SK-N-SH (cell line): ENCODE measurements at regions not wholly inside any gene's neighbourhood (a gene's known extent, or its start where the extent isn't known, plus 50 kb on each side); places are given as distances from the start of the nearest gene placed in this dataset.

Experiments used
- CTCF ChIA-PET: fragments of 300-600, 350-600 bp; formaldehyde crosslinking; extraction: SDS; loops from one replicate; lab custom pipeline; 2021; lab: Yijun Ruan, JAX
- POLR2A ChIA-PET: fragments of 350-600 bp; sonication (Branson Sonifier 250); formaldehyde crosslinking; extraction: SDS; loops from one replicate; lab custom pipeline; 2020; ENCODE audit warnings: antibody characterized with exemption, inconsistent platforms; lab: Yijun Ruan, JAX
- DNase-seq: peaks from one replicate; pipeline ENCODE4 v3.0.0; 2012
- H2AFZ ChIP-seq: fragments of 200-600 bp; sonication (generic); 2 replicates; pipeline ENCODE4 v1.8.1; 2016; ENCODE audit warnings: antibody characterized with exemption, mild to moderate bottlenecking, low read depth
- H3F3A ChIP-seq: fragments of 200-600 bp; sonication (generic); replicated peaks from 2 replicates; pipeline ENCODE3; 2016; ENCODE audit warnings: antibody characterized with exemption, mild to moderate bottlenecking; ENCODE audit not compliant: insufficient read depth
- H3K27ac ChIP-seq, 2 experiments: fragments of 200-500 bp in 1 of 2; fragments of 200-600 bp in 1 of 2; sonication (Bioruptor generic) in 1 of 2; sonication (generic), shearing (Covaris generic) in 1 of 2; 2 replicates each; pipeline versions ENCODE4 v1.5.1 to v1.6.1; 2014 to 2016; ENCODE audit warnings: low read depth in 2 of 2, inconsistent platforms in 1 of 2, low read length in 1 of 2, mild to moderate bottlenecking in 1 of 2, mixed read lengths in 1 of 2
- H3K27me3 ChIP-seq: fragments of 200-600 bp; sonication (generic), shearing (Covaris generic); 2 replicates; pipeline ENCODE4 v1.6.1; 2016; ENCODE audit warnings: mixed run types; ENCODE audit not compliant: insufficient read depth
- H3K36me3 ChIP-seq, 2 experiments: fragments of 200-500 bp in 1 of 2; fragments of 200-600 bp in 1 of 2; sonication (Bioruptor generic) in 1 of 2; sonication (generic) in 1 of 2; replicated peaks in 1 of 2; 2 replicates each; pipeline versions ENCODE3 to v1.5.1; 2014 to 2016; ENCODE audit warnings: low read length in 1 of 2, mild to moderate bottlenecking in 1 of 2; ENCODE audit not compliant: insufficient read depth in 2 of 2, control insufficient read depth in 1 of 2
- H3K4me1 ChIP-seq, 2 experiments: fragments of 200-500 bp in 1 of 2; fragments of 200-600 bp in 1 of 2; sonication (Bioruptor generic) in 1 of 2; sonication (generic), shearing (Covaris generic) in 1 of 2; 2 replicates each; pipeline versions ENCODE4 v1.5.1 to v1.6.1; 2014 to 2016; ENCODE audit warnings: low read depth in 1 of 2, low read length in 1 of 2, mixed run types in 1 of 2; ENCODE audit not compliant: insufficient read depth in 2 of 2, control insufficient read depth in 1 of 2
- H3K4me2 ChIP-seq: fragments of 200-600 bp; sonication (generic), shearing (Covaris generic); 2 replicates; pipeline ENCODE4 v1.6.1; 2017; ENCODE audit warnings: mixed run types
- H3K4me3 ChIP-seq, 2 experiments: fragments of 200-500 bp in 1 of 2; fragments of 200-600 bp in 1 of 2; sonication (Bioruptor generic) in 1 of 2; sonication (generic), shearing (Covaris generic) in 1 of 2; 2 replicates each; pipeline versions ENCODE4 v1.5.1 to v1.8.1; 2014 to 2016; ENCODE audit warnings: low read depth in 2 of 2, inconsistent platforms in 1 of 2, low read length in 1 of 2, mild to moderate bottlenecking in 1 of 2, mixed read lengths in 1 of 2, moderate library complexity in 1 of 2
- H3K79me2 ChIP-seq: fragments of 200-600 bp; sonication (generic); 2 replicates; pipeline ENCODE4 v1.8.1; 2017; ENCODE audit warnings: mild to moderate bottlenecking; ENCODE audit not compliant: insufficient read depth
- H3K9ac ChIP-seq: fragments of 200-600 bp; sonication (generic); 2 replicates; pipeline ENCODE4 v1.6.1; 2017; ENCODE audit warnings: mixed run types
- H3K9me2 ChIP-seq: fragments of 200-600 bp; sonication (generic); 2 replicates; pipeline ENCODE4 v1.6.1; 2017; ENCODE audit warnings: mixed run types
- H3K9me3 ChIP-seq: fragments of 200-600 bp; sonication (generic); 2 replicates; pipeline ENCODE4 v1.6.1; 2017; ENCODE audit warnings: mixed run types, mild to moderate bottlenecking, moderate library complexity
- H4K20me1 ChIP-seq: fragments of 200-600 bp; sonication (generic); 2 replicates; pipeline ENCODE4 v1.6.1; 2017; ENCODE audit warnings: mild to moderate bottlenecking, mixed run types; ENCODE audit not compliant: insufficient read depth
- CHD2 ChIP-seq: fragments of 150-350 bp; IDR thresholded peaks from 2 replicates; pipeline ENCODE4 v1.6.1; 2018; ENCODE audit warnings: low read length; ENCODE audit not compliant: partially characterized antibody
- EP300 ChIP-seq, 2 experiments: IDR thresholded peaks; 2 replicates each; pipeline versions ENCODE4 v1.4.0 to v1.6.1; 2012; ENCODE audit warnings: borderline replicate concordance in 1 of 2, low read depth in 1 of 2, low read length in 1 of 2
- EZH2phosphoT487 ChIP-seq: fragments of 200-600 bp; sonication (generic); IDR thresholded peaks from 2 replicates; pipeline ENCODE4 v1.6.1; 2017; ENCODE audit warnings: low read depth, mixed run types, mild to moderate bottlenecking, antibody characterized with exemption, moderate library complexity, borderline replicate concordance
- FOSL2 ChIP-seq: IDR thresholded peaks from 2 replicates; pipeline ENCODE4 v1.4.0; 2012; ENCODE audit warnings: low read depth, mild to moderate bottlenecking, moderate library complexity, borderline replicate concordance
- FOXJ3 ChIP-seq: sonication (generic); formaldehyde crosslinking; IDR thresholded peaks from 2 replicates; pipeline ENCODE4 v1.5.1; 2020; ENCODE audit warnings: mild to moderate bottlenecking, missing genetic modification reagents
- GABPA ChIP-seq: IDR thresholded peaks from 2 replicates; pipeline ENCODE4 v1.4.0; 2012; ENCODE audit warnings: low read depth, mild to moderate bottlenecking
- GATA2 ChIP-seq: sonication (generic); formaldehyde crosslinking; IDR thresholded peaks from 2 replicates; pipeline ENCODE4 v1.5.0; 2020; ENCODE audit warnings: mild to moderate bottlenecking, missing genetic modification reagents
- MEF2A ChIP-seq: IDR thresholded peaks from 2 replicates; pipeline ENCODE4 v1.4.0; 2012; ENCODE audit warnings: low read depth, borderline replicate concordance
- NRF1 ChIP-seq: IDR thresholded peaks from 2 replicates; pipeline ENCODE4 v1.6.1; 2012; ENCODE audit warnings: low read depth, mild to moderate bottlenecking, low read length
- POLR2AphosphoS5 ChIP-seq: IDR thresholded peaks from 2 replicates; pipeline ENCODE4 v1.6.1; 2012; ENCODE audit warnings: low read depth, low read length
- SIN3A ChIP-seq: IDR thresholded peaks from 2 replicates; pipeline ENCODE4 v1.6.1; 2012; ENCODE audit warnings: low read depth, mild to moderate bottlenecking, low read length, moderate library complexity, borderline replicate concordance
- SMC3 ChIP-seq: IDR thresholded peaks from 2 replicates; pipeline ENCODE4 v1.6.1; 2012; ENCODE audit warnings: low read depth, low read length, improper control_type of control experiment
- TAF1 ChIP-seq: IDR thresholded peaks from 2 replicates; pipeline ENCODE4 v1.6.1; 2012; ENCODE audit warnings: low read depth, mild to moderate bottlenecking, low read length, moderate library complexity, borderline replicate concordance
- YY1 ChIP-seq: IDR thresholded peaks from 2 replicates; pipeline ENCODE4 v1.4.0; 2012; ENCODE audit warnings: low read depth, mild to moderate bottlenecking
- WGBS: methylation state at CpG from one replicate; pipeline ENCODE4 v1.1.6; 2017; ENCODE audit warnings: low lambda C conversion rate; 5-methylcytosine and 5-hydroxymethylcytosine counted together
- TF ChIP-seq, protein P1 (sequence below): fragments of 200-600 bp; sonication (generic); IDR thresholded peaks from 2 replicates; pipeline ENCODE4 v1.6.1; 2017; ENCODE audit warnings: antibody characterized with exemption, mild to moderate bottlenecking, moderate library complexity
- TF ChIP-seq, protein P2 (sequence below): IDR thresholded peaks from 2 replicates; pipeline ENCODE4 v1.4.0; 2012; ENCODE audit warnings: low read depth, borderline replicate concordance
- TF ChIP-seq, protein P3 (sequence below): IDR thresholded peaks from 2 replicates; pipeline ENCODE4 v1.4.0; 2012; ENCODE audit warnings: low read depth, borderline replicate concordance

DNA sequence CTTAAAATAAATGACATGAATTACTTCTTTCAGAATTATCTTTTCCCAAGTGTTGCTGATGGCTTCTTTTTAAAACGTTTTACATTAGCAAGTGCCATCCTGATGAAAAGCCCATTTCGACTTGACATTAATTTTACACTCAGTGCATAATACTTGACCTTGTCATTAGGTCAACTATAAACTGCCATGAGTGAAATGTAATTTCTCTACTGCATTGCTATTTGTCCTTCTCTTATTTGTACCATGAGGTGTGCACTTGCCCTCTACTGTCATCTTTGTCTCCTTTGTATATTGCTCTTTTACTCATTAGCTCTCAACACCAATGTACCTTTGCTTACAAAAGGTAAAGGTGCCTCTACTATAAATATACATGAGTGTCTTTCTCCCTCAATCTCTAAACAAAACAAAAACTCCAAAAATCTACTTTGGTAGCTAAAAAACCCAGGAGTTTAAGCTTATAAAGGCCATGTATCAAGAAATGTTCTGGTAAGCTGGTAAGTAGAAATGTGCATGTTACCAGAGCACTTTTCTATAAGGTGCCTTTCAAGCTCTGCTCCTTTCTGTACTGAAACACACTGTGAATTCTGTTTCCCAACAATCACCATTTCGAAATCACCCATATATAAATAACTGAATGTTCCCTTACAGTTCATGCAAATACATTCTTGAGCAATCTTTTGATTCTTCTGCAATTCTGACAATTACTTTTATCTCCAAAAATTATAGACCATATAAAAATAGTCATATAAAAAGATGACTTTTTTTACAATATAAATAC is 351.4 kb downstream of the SLITRK5 start:
- Histone ChIP-seq H3K27me3 (no peaks in the 10 kb centered on the region), H3K9ac (no peak overlapping the region), H2AFZ (no peak overlapping the region), H3F3A (no peaks in the 10 kb centered on the region), H3K4me1 (no peaks in the 10 kb centered on the region), H3K79me2 (no peaks in the 10 kb centered on the region), H4K20me1 (no peaks in the 10 kb centered on the region), H3K4me2 (no peak overlapping the region), H3K9me2 (no peaks in the 10 kb centered on the region; the same call in 1 of the 2 replicates), H3K27ac (no peak overlapping the region), H3K4me3 (no peak overlapping the region), H3K9me3 (no peaks in the 10 kb centered on the region), H3K36me3 (no peaks in the 10 kb centered on the region)
- DNase-seq = no peak
- no peak for TF ChIP-seq SIN3A
- no peak for TF ChIP-seq EP300 (IDR thresholded peaks at IDR 0.05; ENCODE audit: borderline replicate concordance in 1 of 2, low read depth in 1 of 2, low read length in 1 of 2)
- TF ChIP-seq, protein P1, sequence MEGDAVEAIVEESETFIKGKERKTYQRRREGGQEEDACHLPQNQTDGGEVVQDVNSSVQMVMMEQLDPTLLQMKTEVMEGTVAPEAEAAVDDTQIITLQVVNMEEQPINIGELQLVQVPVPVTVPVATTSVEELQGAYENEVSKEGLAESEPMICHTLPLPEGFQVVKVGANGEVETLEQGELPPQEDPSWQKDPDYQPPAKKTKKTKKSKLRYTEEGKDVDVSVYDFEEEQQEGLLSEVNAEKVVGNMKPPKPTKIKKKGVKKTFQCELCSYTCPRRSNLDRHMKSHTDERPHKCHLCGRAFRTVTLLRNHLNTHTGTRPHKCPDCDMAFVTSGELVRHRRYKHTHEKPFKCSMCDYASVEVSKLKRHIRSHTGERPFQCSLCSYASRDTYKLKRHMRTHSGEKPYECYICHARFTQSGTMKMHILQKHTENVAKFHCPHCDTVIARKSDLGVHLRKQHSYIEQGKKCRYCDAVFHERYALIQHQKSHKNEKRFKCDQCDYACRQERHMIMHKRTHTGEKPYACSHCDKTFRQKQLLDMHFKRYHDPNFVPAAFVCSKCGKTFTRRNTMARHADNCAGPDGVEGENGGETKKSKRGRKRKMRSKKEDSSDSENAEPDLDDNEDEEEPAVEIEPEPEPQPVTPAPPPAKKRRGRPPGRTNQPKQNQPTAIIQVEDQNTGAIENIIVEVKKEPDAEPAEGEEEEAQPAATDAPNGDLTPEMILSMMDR = no peak
- TF ChIP-seq POLR2AphosphoS5 = no peak
- TF ChIP-seq FOXJ3 (CRISPR knock-in tag) = no peak
- no peak for TF ChIP-seq FOSL2
- no peak for TF ChIP-seq MEF2A
- CTCF ChIA-PET = no interaction called here
- 10% methylated on average over 3 of the region's 3 CpGs for WGBS
- POLR2A ChIA-PET = no interaction called here

DNA sequence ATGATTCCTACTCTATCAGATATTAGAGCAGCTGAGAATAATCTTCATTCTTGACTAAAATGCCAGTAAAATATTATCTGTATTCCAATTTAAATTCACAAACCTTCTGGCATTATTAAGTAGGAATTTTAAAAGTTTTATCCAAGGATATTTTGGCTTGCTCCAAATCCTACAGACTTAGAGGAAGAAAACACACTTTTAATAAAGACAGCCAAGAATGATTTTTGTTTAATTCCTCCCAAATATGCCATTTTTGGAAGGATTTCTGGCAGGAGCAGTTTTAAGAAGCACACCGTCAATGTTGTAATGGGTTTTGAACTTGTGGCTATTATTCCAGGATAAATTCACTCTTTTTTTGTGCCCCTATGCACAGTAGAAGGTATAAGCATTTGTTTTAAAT is 355.1 kb downstream of the SLITRK5 start:
- Histone ChIP-seq H3K4me3 (no peak overlapping the region), H3K4me2 (no peak overlapping the region), H3K9ac (no peak overlapping the region), H3K9me3 (no peaks in the 10 kb centered on the region), H3K9me2 (no peaks in the 10 kb centered on the region), H4K20me1 (no peaks in the 10 kb centered on the region), H3F3A (no peaks in the 10 kb centered on the region), H2AFZ (no peak overlapping the region), H3K36me3 (no peaks in the 10 kb centered on the region), H3K27ac (no peak overlapping the region), H3K4me1 (no peaks in the 10 kb centered on the region), H3K27me3 (no peaks in the 10 kb centered on the region), H3K79me2 (no peaks in the 10 kb centered on the region)
- WGBS = 60% methylated on average over 1 of the region's 1 CpG
- ChIA-PET POLR2A (no interaction called here), CTCF (no interaction called here)
- TF ChIP-seq NRF1 = no peak
- TF ChIP-seq SMC3 = no peak
- TF ChIP-seq, protein P2, sequence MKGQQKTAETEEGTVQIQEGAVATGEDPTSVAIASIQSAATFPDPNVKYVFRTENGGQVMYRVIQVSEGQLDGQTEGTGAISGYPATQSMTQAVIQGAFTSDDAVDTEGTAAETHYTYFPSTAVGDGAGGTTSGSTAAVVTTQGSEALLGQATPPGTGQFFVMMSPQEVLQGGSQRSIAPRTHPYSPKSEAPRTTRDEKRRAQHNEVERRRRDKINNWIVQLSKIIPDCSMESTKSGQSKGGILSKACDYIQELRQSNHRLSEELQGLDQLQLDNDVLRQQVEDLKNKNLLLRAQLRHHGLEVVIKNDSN = no peak
- TF ChIP-seq, protein P3, sequence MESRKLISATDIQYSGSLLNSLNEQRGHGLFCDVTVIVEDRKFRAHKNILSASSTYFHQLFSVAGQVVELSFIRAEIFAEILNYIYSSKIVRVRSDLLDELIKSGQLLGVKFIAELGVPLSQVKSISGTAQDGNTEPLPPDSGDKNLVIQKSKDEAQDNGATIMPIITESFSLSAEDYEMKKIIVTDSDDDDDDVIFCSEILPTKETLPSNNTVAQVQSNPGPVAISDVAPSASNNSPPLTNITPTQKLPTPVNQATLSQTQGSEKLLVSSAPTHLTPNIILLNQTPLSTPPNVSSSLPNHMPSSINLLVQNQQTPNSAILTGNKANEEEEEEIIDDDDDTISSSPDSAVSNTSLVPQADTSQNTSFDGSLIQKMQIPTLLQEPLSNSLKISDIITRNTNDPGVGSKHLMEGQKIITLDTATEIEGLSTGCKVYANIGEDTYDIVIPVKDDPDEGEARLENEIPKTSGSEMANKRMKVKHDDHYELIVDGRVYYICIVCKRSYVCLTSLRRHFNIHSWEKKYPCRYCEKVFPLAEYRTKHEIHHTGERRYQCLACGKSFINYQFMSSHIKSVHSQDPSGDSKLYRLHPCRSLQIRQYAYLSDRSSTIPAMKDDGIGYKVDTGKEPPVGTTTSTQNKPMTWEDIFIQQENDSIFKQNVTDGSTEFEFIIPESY = no peak
- no peak for TF ChIP-seq GABPA
- no peak for TF ChIP-seq GATA2
- TF ChIP-seq YY1 = no peak
- TF ChIP-seq FOXJ3 (CRISPR knock-in tag) = no peak
- no peak for TF ChIP-seq CHD2
- no peak for TF ChIP-seq TAF1
- no peak for TF ChIP-seq EZH2phosphoT487
- DNase-seq = no peak
